B cell (primary cell): ENCODE measurements at regions not wholly inside any gene's neighbourhood (a gene's known extent, or its start where the extent isn't known, plus 50 kb on each side); places are given as distances from the start of the nearest gene placed in this dataset.

Source experiments
- ATAC-seq: fragments of 200-7000 bp; cut with Tn5 transposase; one replicate; pipeline ENCODE4 v1.10.0; 2021; ENCODE audit warnings: low read depth, mild to moderate bottlenecking, moderate number of reproducible peaks, moderate library complexity
- CTCF ChIA-PET: fragments of 350-600 bp; sonication (Branson Sonifier 250); formaldehyde crosslinking; loops from one replicate; lab custom pipeline; 2021; ENCODE audit warnings: antibody characterized with exemption, inconsistent platforms; lab: Charles Lee
- POLR2A ChIA-PET: fragments of 350-600 bp; sonication (Branson Sonifier 250); formaldehyde crosslinking; loops from one replicate; lab custom pipeline; 2021; ENCODE audit warnings: antibody characterized with exemption; lab: Charles Lee
- DNase-seq: peaks from one replicate; pipeline ENCODE4 v3.0.0; 2013
- H2AFZ ChIP-seq: 2 replicates; pipeline ENCODE4 v1.6.1; 2012; ENCODE audit warnings: mild to moderate bottlenecking, low read depth, low read length; ENCODE audit not compliant: insufficient read depth, poor library complexity, severe bottlenecking
- H3K27ac ChIP-seq, 2 donors: 1 replicate in 1 of 2; 2 replicates in 1 of 2; pipeline ENCODE4 v1.5.1; 2012 to 2013; ENCODE audit warnings: low read length in 2 of 2, mild to moderate bottlenecking in 2 of 2, moderate library complexity in 1 of 2
- H3K27me3 ChIP-seq, 4 experiments: fragments of 200-600 bp in 1 of 4; sonication (generic) in 1 of 4; replicated peaks in 1 of 4; 1 replicate in 2 of 4; 2 replicates in 2 of 4; pipeline versions ENCODE4 v1.6.1 to v1.7.0; 2013 to 2016; ENCODE audit warnings: low read length in 3 of 4, mild to moderate bottlenecking in 2 of 4, mixed read lengths in 1 of 4, moderate library complexity in 1 of 4; ENCODE audit not compliant: insufficient read depth in 4 of 4, control insufficient read depth in 3 of 4; ENCODE audit errors: control extremely low read depth in 1 of 4
- H3K36me3 ChIP-seq, 2 experiments: replicated peaks in 1 of 2; 1 replicate in 1 of 2; 2 replicates in 1 of 2; pipeline versions ENCODE4 v1.6.1 to v1.7.1; 2013; ENCODE audit warnings: low read length in 1 of 2; ENCODE audit not compliant: insufficient read depth in 2 of 2, control insufficient read depth in 1 of 2; ENCODE audit errors: control extremely low read depth in 1 of 2, extremely low read depth in 1 of 2
- H3K4me1 ChIP-seq, 2 donors: fragments of 200-600 bp in 1 of 2; sonication (generic) in 1 of 2; 1 replicate in 1 of 2; 2 replicates in 1 of 2; pipeline versions ENCODE4 v1.5.1 to v1.6.1; 2013 to 2017; ENCODE audit warnings: low read length in 2 of 2; ENCODE audit not compliant: control insufficient read depth in 2 of 2, insufficient read depth in 2 of 2
- H3K4me2 ChIP-seq: replicated peaks from 2 replicates; pipeline ENCODE3; 2012; ENCODE audit warnings: mild to moderate bottlenecking, low read depth, low read length; ENCODE audit not compliant: poor library complexity, severe bottlenecking
- H3K4me3 ChIP-seq, 5 experiments: fragments of 200-600 bp in 1 of 5; sonication (generic) in 1 of 5; 1 replicate in 3 of 5; 2 replicates in 2 of 5; pipeline versions ENCODE4 v1.5.1 to v1.7.0; 2011 to 2016; ENCODE audit warnings: low read length in 4 of 5, mild to moderate bottlenecking in 4 of 5, low read depth in 2 of 5, control low read depth in 1 of 5, moderate library complexity in 1 of 5; ENCODE audit not compliant: insufficient read depth in 1 of 5; ENCODE audit errors: control extremely low read depth in 1 of 5, extremely low read depth in 1 of 5
- H3K79me2 ChIP-seq: fragments of 200-600 bp; sonication (generic); one replicate; pipeline ENCODE4 v1.6.0; 2016; ENCODE audit warnings: low read length; ENCODE audit not compliant: control insufficient read depth, insufficient read depth
- H3K9ac ChIP-seq: fragments of 200-600 bp; sonication (generic); 2 replicates; pipeline ENCODE4 v1.6.1; 2017; ENCODE audit warnings: mild to moderate bottlenecking, low read length, moderate library complexity
- H3K9me3 ChIP-seq, 3 donors: one replicate each; pipeline versions ENCODE4 v1.6.1 to v1.7.1; 2013; ENCODE audit warnings: low read length in 2 of 3; ENCODE audit not compliant: control insufficient read depth in 2 of 3, insufficient read depth in 1 of 3; ENCODE audit errors: control extremely low read depth in 1 of 3
- H4K20me1 ChIP-seq: 2 replicates; pipeline ENCODE4 v1.6.0; 2012; ENCODE audit warnings: mild to moderate bottlenecking, low read length; ENCODE audit not compliant: insufficient read depth, control insufficient read depth, poor library complexity, severe bottlenecking
- H3K27ac Mint-ChIP-seq: one replicate; pipeline ENCODE4 v1.8.0; 2021; ENCODE audit warnings: mixed read lengths
- H3K27me3 Mint-ChIP-seq: one replicate; pipeline ENCODE4 v1.8.0; 2021; ENCODE audit warnings: mixed read lengths
- H3K4me1 Mint-ChIP-seq: one replicate; pipeline ENCODE4 v1.8.0; 2021; ENCODE audit warnings: mixed read lengths
- H3K4me3 Mint-ChIP-seq: one replicate; pipeline ENCODE4 v1.8.0; 2021; ENCODE audit warnings: mixed read lengths
- H3K9me3 Mint-ChIP-seq: one replicate; pipeline ENCODE4 v1.8.0; 2022; ENCODE audit warnings: mixed read lengths; ENCODE audit not compliant: insufficient read depth
- CTCF ChIP-seq: fragments of 200-600 bp; IDR thresholded peaks from one replicate; pipeline ENCODE4 v1.8.0; 2022; ENCODE audit warnings: antibody characterized with exemption, mild to moderate bottlenecking
- EZH2 ChIP-seq: IDR thresholded peaks from 2 replicates; pipeline ENCODE4 v1.6.1; 2012; ENCODE audit warnings: borderline replicate concordance, low read depth, mild to moderate bottlenecking, moderate library complexity, low read length; ENCODE audit not compliant: insufficient read depth, poor library complexity, severe bottlenecking
- WGBS: methylation state at CpG from one replicate; pipeline ENCODE4 v1.1.5; 2013; ENCODE audit warnings: missing lambda C conversion rate; ENCODE audit not compliant: insufficient coverage; 5-methylcytosine and 5-hydroxymethylcytosine counted together
- intact Hi-C: fragments of 100-400 bp; cut with micrococcal nuclease; formaldehyde crosslinking; loops from one replicate; pipeline ENCODE4 v1.10.0; 2022

- Histone ChIP-seq H3K27ac (no peak overlapping the region), H3K9ac (no peak overlapping the region), H3K4me1 (no peaks in the 10 kb centered on the region), H3K79me2 (no peaks in the 10 kb centered on the region), H3K4me2 (no peak overlapping the region), H3K9me3 (peaks cover 0 to 5% (median 1%) of the 10 kb centered on the region in 3 donors), H3K4me3 (no peak overlapping the region), H3K27me3 (no peaks in the 10 kb centered on the region), H3K36me3 (no peaks in the 10 kb centered on the region), H2AFZ (no peak overlapping the region), H4K20me1 (no peaks in the 10 kb centered on the region)
- intact Hi-C loops = no loop called here
- Mint-ChIP-seq H3K4me1 (no peaks in the 10 kb centered on the region), H3K9me3 (peaks cover 3% of the 10 kb centered on the region), H3K27ac (no peak overlapping the region), H3K4me3 (no peak overlapping the region), H3K27me3 (no peaks in the 10 kb centered on the region)
- 100% methylated on average over 1 of the region's 1 CpG for WGBS
- POLR2A ChIA-PET = no interaction called here
- no peak for ATAC-seq
- CTCF ChIA-PET = no interaction called here
- no peak for TF ChIP-seq EZH2
- TF ChIP-seq CTCF = no peak
- no peak for DNase-seq
These were observed 738.2 kb upstream of the GCFC2 start for GRCh38 chr2:76448956-76449355.

- no peak for ATAC-seq
- intact Hi-C loops = no loop called here
- CTCF ChIA-PET = no interaction called here
These were observed 736.6 kb upstream of the GCFC2 start for GRCh38 chr2:76447294-76447693.

More at GRCh38 chr2:76447294-76447693, 736.6 kb upstream of the GCFC2 start:
- H2AFZ ChIP-seq = no peak overlapping the region
- H3K9me3 ChIP-seq = peaks cover 0 to 5% (median 2%) of the 10 kb centered on the region in 3 donors
- H3K27ac ChIP-seq = no peak overlapping the region
- H3K4me1 ChIP-seq = no peaks in the 10 kb centered on the region
- H3K36me3 ChIP-seq = no peaks in the 10 kb centered on the region
- no peak overlapping the region for H3K9ac ChIP-seq
- H3K4me1 Mint-ChIP-seq = no peaks in the 10 kb centered on the region
- H3K9me3 Mint-ChIP-seq = peaks cover 3% of the 10 kb centered on the region
- no peaks in the 10 kb centered on the region for H3K79me2 ChIP-seq
- no peak overlapping the region for H3K27ac Mint-ChIP-seq
- POLR2A ChIA-PET = no interaction called here
- no peak for TF ChIP-seq CTCF
- TF ChIP-seq EZH2 = no peak
- H3K4me3 ChIP-seq = no peak overlapping the region
- H3K27me3 Mint-ChIP-seq = no peaks in the 10 kb centered on the region
- WGBS = 43% methylated on average over 1 of the region's 3 CpGs
- no peak for DNase-seq
- no peak overlapping the region for H3K4me3 Mint-ChIP-seq
- no peaks in the 10 kb centered on the region for H4K20me1 ChIP-seq
- H3K27me3 ChIP-seq = no peaks in the 10 kb centered on the region
- H3K4me2 ChIP-seq = no peak overlapping the region
